Hepatocyte (in vitro differentiated cells): ENCODE measurements at regions not wholly inside any gene's neighbourhood (a gene's known extent, or its start where the extent isn't known, plus 50 kb on each side); places are given as distances from the start of the nearest gene placed in this dataset.
A peak's percentile ranks its signal among the peaks of the same experiment; 100 is the strongest.

Experiments
- DNase-seq: peaks from one replicate; pipeline ENCODE4 v3.0.0-alpha.2; 2016; ENCODE audit warnings: low spot score
- H2AFZ ChIP-seq: fragments of 200-600 bp; sonication (generic); 2 replicates; pipeline ENCODE4 v1.6.0; 2016; ENCODE audit warnings: antibody characterized with exemption, mild to moderate bottlenecking
- H3K27ac ChIP-seq: fragments of 200-600 bp; sonication (generic); 2 replicates; pipeline ENCODE4 v1.5.1; 2016; ENCODE audit warnings: mild to moderate bottlenecking
- H3K27me3 ChIP-seq: fragments of 200-600 bp; sonication (generic); 2 replicates; pipeline ENCODE4 v1.6.1; 2016
- H3K36me3 ChIP-seq: fragments of 200-600 bp; sonication (generic); replicated peaks from 2 replicates; pipeline ENCODE4 v1.5.1; 2016; ENCODE audit warnings: low read depth; ENCODE audit not compliant: insufficient read depth
- H3K4me1 ChIP-seq: fragments of 200-600 bp; sonication (generic); 2 replicates; pipeline ENCODE4 v1.5.1; 2016; ENCODE audit warnings: mild to moderate bottlenecking, moderate library complexity; ENCODE audit not compliant: insufficient read depth
- H3K4me2 ChIP-seq: fragments of 200-600 bp; sonication (generic); 2 replicates; pipeline ENCODE4 v1.6.0; 2016
- H3K4me3 ChIP-seq: fragments of 200-600 bp; sonication (generic); 2 replicates; pipeline ENCODE4 v1.5.1; 2016; ENCODE audit warnings: mild to moderate bottlenecking
- H3K79me2 ChIP-seq: fragments of 200-600 bp; sonication (generic); 2 replicates; pipeline ENCODE4 v1.6.0; 2017; ENCODE audit warnings: mild to moderate bottlenecking
- H3K9me2 ChIP-seq: fragments of 200-600 bp; sonication (generic); replicated peaks from 2 replicates; pipeline ENCODE4 v1.6.0; 2017; ENCODE audit warnings: mild to moderate bottlenecking; ENCODE audit not compliant: insufficient read depth
- H3K9me3 ChIP-seq: fragments of 200-600 bp; sonication (generic); 2 replicates; pipeline ENCODE4 v1.5.1; 2016; ENCODE audit warnings: low read depth, mild to moderate bottlenecking
- H4K20me1 ChIP-seq: fragments of 200-600 bp; sonication (generic); 2 replicates; pipeline ENCODE4 v1.6.0; 2016; ENCODE audit warnings: mild to moderate bottlenecking; ENCODE audit not compliant: insufficient read depth, poor library complexity, severe bottlenecking
- EZH2 ChIP-seq: fragments of 200-600 bp; sonication (generic); IDR thresholded peaks from 2 replicates; pipeline ENCODE4 v1.6.1; 2016; ENCODE audit warnings: antibody characterized with exemption, mild to moderate bottlenecking, borderline replicate concordance
- EZH2phosphoT487 ChIP-seq: fragments of 200-600 bp; sonication (generic); IDR thresholded peaks from one replicate; pipeline ENCODE4 v1.6.1; 2018; ENCODE audit warnings: antibody characterized with exemption, mild to moderate bottlenecking, low read depth, moderate library complexity; ENCODE audit not compliant: unreplicated experiment, severe bottlenecking
- WGBS: methylation state at CpG from one replicate; pipeline ENCODE4 v1.1.6; 2016; ENCODE audit warnings: low lambda C conversion rate; ENCODE audit errors: missing lambda C conversion rate; 5-methylcytosine and 5-hydroxymethylcytosine counted together
- TF ChIP-seq, protein P1 (sequence below): fragments of 200-600 bp; sonication (generic); IDR thresholded peaks from 2 replicates; pipeline ENCODE4 v1.5.1; 2016; ENCODE audit warnings: antibody characterized with exemption, mild to moderate bottlenecking; ENCODE audit not compliant: poor library complexity

GRCh38 chr11:27200779-27201453 lies 160.3 kb downstream of the BBOX1 start:
- Histone ChIP-seq H3K4me2 (peak overlapping the region; percentile 50), H3K27me3 (no peaks in the 10 kb centered on the region), H3K36me3 (no peaks in the 10 kb centered on the region), H3K9me2 (no peaks in the 10 kb centered on the region), H3K4me1 (peaks cover 58% of the 10 kb centered on the region), H3K79me2 (no peaks in the 10 kb centered on the region), H3K27ac (peak overlapping the region; percentile 83), H4K20me1 (no peaks in the 10 kb centered on the region), H3K9me3 (no peaks in the 10 kb centered on the region), H3K4me3 (no peak overlapping the region), H2AFZ (no peak overlapping the region)
- 100% methylated on average over 1 of the region's 1 CpG for WGBS
- DNase-seq, result no peak
- TF ChIP-seq, protein P1, sequence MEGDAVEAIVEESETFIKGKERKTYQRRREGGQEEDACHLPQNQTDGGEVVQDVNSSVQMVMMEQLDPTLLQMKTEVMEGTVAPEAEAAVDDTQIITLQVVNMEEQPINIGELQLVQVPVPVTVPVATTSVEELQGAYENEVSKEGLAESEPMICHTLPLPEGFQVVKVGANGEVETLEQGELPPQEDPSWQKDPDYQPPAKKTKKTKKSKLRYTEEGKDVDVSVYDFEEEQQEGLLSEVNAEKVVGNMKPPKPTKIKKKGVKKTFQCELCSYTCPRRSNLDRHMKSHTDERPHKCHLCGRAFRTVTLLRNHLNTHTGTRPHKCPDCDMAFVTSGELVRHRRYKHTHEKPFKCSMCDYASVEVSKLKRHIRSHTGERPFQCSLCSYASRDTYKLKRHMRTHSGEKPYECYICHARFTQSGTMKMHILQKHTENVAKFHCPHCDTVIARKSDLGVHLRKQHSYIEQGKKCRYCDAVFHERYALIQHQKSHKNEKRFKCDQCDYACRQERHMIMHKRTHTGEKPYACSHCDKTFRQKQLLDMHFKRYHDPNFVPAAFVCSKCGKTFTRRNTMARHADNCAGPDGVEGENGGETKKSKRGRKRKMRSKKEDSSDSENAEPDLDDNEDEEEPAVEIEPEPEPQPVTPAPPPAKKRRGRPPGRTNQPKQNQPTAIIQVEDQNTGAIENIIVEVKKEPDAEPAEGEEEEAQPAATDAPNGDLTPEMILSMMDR, result no peak
- TF ChIP-seq EZH2phosphoT487, result no peak
- no peak for TF ChIP-seq EZH2

- H3K4me2 ChIP-seq, result no peak overlapping the region
- DNase-seq, result no peak
- no peaks in the 10 kb centered on the region for H4K20me1 ChIP-seq
- 51% methylated on average over 6 of the region's 6 CpGs for whole genome bisulfite sequencing
- peaks cover 16% of the 10 kb centered on the region for H3K4me1 ChIP-seq
- no peak overlapping the region for H2AFZ ChIP-seq
- H3K36me3 ChIP-seq, result no peaks in the 10 kb centered on the region
- no peak overlapping the region for H3K4me3 ChIP-seq
- H3K79me2 ChIP-seq, result no peaks in the 10 kb centered on the region
- H3K27me3 ChIP-seq, result no peaks in the 10 kb centered on the region
- no peaks in the 10 kb centered on the region for H3K9me3 ChIP-seq
- no peak for TF ChIP-seq EZH2
- TF ChIP-seq, protein P1, result no peak
- no peak for TF ChIP-seq EZH2phosphoT487
- H3K27ac ChIP-seq, result no peak overlapping the region
- H3K9me2 ChIP-seq, result no peaks in the 10 kb centered on the region
Measured at GRCh38 chr11:27196203-27196897, 155.7 kb downstream of the BBOX1 start.

DNA sequence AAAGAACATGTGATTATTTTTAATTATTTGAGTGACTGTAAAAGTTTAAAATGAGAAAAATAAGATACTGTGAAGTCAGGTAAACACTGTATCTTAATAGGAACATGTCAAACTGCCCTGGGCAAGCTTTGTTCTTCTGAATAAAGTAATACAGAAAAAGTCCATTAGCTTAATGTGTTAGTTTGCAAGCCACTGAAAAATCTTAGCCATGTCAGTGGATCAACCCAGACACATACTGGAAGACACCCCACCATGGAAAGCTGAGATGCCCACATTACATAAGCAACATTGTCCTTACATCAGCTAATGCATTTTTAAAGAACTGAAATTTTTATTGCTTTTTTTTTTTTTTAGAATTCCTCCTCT lies 155.2 kb downstream of the BBOX1 start:
- H3K4me1 ChIP-seq, result peaks cover 11% of the 10 kb centered on the region
- no peak overlapping the region for H3K4me3 ChIP-seq
- H4K20me1 ChIP-seq, result no peaks in the 10 kb centered on the region
- DNase-seq, result no peak
- TF ChIP-seq EZH2 (no peak), EZH2phosphoT487 (no peak)
- TF ChIP-seq, protein P1, result no peak
- H3K27me3 ChIP-seq, result no peaks in the 10 kb centered on the region
- no peak overlapping the region for H3K27ac ChIP-seq
- H3K9me3 ChIP-seq, result no peaks in the 10 kb centered on the region
- H3K4me2 ChIP-seq, result no peak overlapping the region
- H3K36me3 ChIP-seq, result no peaks in the 10 kb centered on the region
- no peaks in the 10 kb centered on the region for H3K79me2 ChIP-seq
- no peak overlapping the region for H2AFZ ChIP-seq
- H3K9me2 ChIP-seq, result no peaks in the 10 kb centered on the region
